ENCODE measurements at regions not wholly inside any gene's neighbourhood (a gene's known extent, or its start where the extent isn't known, plus 50 kb on each side); places are given as distances from the start of the nearest gene placed in this dataset.

DNA sequence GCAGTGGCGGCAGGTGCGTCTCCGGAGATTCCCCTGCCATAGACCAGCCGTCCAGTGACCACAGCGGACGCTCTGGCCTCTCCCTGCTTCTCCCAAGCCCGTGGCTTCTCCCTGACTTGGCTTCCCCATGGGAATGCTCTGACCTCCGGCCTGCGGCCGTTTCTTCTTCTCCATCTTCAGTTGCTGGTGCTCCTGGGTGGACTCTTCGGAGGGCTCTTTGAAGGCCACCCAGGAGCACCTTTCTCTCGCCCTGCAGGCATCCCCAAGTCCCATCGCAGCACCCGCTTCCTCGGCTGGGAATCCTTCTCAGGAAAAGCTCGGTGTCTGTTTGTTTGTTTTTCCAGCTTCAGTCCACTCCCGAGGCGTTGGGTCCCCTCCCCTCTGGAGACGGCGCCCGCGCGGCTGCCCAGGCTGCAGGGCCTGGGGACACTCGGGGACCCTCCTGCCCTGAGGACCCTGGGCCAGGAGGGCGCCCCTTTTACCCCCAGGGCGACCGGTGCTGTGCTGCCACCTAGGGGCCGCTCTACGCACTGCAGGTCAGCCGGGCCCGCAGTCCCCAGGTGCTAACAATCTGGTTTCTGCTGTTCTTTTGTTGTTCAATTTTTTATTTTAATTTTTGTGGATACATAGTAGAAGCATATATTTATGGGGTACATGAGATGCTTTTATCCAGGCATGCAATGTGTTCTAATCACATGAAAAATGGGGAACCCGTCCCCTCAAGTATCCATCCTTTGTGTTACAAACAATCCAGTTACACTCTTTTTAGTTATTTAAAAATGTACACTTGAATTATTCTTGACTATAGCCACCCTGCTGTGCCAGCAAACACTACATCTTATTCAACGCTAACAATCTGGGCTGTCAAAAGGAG is 197.9 kb upstream of the ADAMTS16 start:
- no peak for DNase-seq (ENCODE audit: low read depth in 2 of 2)

DNA sequence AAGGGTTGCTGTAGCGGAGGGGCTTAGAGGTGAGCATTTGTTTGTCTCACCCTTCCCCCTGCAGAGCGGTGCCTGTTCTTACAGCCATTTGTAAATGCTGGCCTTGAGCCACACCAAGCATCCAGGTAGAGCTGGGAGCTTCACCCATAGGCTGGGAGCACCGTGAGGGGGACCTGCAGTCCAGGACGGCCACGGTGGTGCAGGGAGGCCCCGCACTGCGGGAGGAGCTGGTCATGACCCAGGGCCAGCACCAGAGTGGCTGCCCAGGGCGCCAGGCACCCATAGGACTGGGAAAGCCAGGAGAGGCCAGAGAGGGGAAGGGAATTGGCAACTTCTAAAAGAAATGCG is 197.3 kb upstream of the ADAMTS16 start:
- DNase-seq (ENCODE audit: low read depth in 2 of 2) = no peak

DNA sequence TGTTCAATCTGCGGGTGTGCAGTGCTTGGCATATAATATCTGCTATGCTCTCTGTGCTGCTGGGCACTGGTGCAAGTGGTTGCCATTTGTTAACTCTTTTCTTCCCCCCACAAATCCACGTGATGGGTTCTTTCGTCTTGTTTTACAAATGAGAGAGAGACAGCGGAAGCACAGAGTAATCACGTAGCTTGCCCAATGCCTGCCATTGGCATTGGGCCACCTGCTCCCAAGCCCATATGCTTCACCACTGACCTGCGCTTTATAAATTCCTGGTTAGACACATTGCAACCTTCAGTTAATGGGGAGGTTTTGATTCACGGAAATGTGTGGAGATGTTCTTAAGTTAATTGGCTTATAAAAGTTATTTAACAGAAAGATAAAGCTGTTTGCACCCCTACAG is 194.8 kb upstream of the ADAMTS16 start:
- no peak for DNase-seq (ENCODE audit: low read depth in 2 of 2)

GRCh38 chr5:4947106-4947505 is 193.0 kb upstream of the ADAMTS16 start:
- DNase-seq (ENCODE audit: low read depth in 2 of 2) = no peak

DNA sequence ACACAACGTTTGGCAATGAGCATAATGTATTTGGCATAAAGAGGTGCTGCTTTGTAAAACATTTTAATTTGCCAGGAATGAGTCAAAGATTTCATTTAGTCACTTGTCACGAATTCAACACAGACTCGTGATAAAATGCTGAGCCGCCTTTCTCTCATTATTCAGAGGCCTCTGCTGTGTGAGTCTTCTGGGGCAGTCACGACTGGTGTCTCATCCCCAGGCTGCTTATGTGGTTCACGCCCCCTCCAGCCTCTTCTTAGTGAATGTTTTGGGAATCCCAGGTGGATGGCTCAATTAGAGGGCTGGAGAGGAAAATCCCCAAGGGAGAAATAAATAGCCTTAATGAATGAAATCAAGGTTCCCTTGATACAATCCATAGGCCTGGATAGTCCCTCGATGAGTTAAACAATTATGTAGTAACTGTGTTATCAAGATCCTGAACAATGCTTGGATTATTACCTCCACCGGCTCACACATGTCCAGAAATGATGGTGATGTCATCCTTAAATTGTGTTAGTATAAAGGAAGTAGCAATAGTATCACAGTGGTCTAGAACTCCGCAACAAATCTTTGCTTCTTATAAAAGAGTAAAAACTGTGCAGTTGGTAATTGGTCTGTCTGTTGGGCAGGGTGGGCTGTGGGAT is 192.1 kb upstream of the ADAMTS16 start:
- no peak for DNase-seq (ENCODE audit: low read depth in 2 of 2)

- no peak for DNase-seq (ENCODE audit: low read depth in 2 of 2)
Observed at GRCh38 chr5:4949108-4949507, 191.0 kb upstream of the ADAMTS16 start.

- DNase-seq (ENCODE audit: low read depth in 2 of 2) = no peak
Observed at GRCh38 chr5:4953576-4953975, 186.6 kb upstream of the ADAMTS16 start.

GRCh38 chr5:4954048-4954447 is 186.1 kb upstream of the ADAMTS16 start:
- no peak for DNase-seq (ENCODE audit: low read depth in 2 of 2)

GRCh38 chr5:4963265-4963664 is 176.9 kb upstream of the ADAMTS16 start:
- no peak for DNase-seq (ENCODE audit: low read depth in 2 of 2)

DNA sequence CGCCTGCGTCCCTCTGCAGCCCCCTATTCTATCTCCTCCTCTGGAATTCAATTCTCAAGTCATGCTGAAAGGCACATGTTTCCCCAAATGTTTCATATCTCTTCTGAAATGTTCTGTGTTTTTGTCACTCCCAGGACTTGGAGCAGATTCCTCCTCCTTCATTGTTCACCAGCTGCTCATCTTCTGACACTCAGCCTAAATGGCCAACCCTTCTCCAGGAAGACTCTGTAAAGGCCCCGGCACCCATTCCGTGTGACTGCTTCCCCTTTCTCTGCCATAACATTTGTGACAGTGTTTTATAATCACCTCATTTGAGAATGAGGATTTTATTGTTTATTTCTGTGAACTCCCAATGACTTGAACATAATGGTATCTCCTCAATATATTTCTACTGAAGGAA is 170.8 kb upstream of the ADAMTS16 start:
- no peak for DNase-seq (ENCODE audit: low read depth in 2 of 2)

GRCh38 chr5:4970171-4970570 is 170.0 kb upstream of the ADAMTS16 start:
- no peak for DNase-seq (ENCODE audit: low read depth in 2 of 2)

DNA sequence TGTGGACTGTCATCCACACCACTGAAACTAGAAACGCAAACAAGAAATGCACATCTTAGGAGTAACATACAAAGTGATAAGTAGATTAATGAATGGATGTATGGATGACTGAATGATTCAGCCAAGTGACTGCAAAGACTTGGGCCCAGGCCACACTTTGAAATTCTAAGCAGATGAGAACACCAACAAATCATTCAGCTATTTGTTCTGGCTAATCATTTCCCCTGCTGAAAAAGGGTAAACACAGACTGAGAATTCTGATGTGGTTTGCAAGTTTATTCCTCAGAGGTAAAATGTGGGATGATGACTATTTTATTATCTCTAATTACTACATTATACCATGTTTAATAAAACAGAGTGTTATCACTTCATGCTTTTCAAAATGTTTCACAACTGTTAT is 163.2 kb upstream of the ADAMTS16 start:
- no peak for DNase-seq (ENCODE audit: low read depth in 2 of 2)

DNA sequence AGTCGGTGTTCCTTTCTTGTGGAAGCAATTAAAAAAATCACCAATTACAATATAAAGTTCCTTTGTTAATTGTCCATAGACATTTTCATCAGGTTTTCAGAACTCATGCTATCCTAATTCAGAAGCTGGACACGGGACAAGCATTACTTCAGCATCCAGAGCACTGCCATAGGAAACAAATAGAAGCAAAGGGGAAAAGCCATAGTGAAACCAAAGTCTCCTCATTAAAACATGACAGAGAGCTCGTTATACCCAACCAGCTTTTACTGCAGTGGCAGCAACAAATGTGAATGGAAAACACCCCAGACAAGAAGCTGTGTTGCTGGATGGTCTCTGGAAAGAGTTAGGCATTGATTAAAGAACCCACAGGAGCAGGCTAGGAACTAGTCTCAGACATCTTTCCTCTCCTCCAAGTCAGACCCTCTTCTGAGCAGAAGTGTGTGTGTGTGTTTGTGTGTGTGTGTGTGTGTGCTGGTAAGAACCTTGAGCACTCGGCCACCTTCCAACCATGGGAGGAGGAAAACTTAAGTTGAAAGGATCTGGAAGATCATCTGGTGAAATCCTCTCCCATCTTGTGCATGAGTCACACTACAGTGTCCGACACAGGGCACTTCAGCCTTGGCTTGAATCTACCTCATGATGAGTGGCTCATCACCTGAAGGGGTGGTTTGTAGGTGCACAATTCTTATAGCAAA is 162.6 kb upstream of the ADAMTS16 start:
- no peak for DNase-seq (ENCODE audit: low read depth in 2 of 2)

GRCh38 chr5:4980201-4980600 is 159.9 kb upstream of the ADAMTS16 start:
- no peak for DNase-seq (ENCODE audit: low read depth in 2 of 2)

GRCh38 chr5:4981608-4982007 is 158.5 kb upstream of the ADAMTS16 start:
- no peak for DNase-seq (ENCODE audit: low read depth in 2 of 2)

DNA sequence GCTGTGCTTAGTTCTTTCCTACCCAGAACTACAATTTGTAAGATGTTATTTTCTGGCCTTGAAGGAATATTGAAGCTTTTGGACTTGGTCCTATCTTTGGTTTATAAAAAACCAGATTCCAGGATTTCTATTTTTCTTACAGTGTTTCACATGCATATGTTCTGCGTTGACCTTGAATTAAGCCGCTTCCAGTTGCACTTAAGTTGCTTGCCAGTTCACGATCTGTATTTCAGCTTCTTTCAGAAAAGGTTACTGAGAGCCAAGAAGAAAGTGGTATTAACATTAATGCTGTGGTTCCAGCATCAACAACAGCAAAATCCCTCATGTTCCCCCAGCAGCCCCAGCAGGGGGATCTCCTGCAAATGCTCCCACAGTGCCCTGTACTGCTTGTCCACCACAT is 156.4 kb upstream of the ADAMTS16 start:
- no peak for DNase-seq (ENCODE audit: low read depth in 2 of 2)

GRCh38 chr5:4984461-4984860 is 155.7 kb upstream of the ADAMTS16 start:
- no peak for DNase-seq (ENCODE audit: low read depth in 2 of 2)

- DNase-seq (ENCODE audit: low read depth in 2 of 2) = no peak
Observed at GRCh38 chr5:4987431-4987830, 152.7 kb upstream of the ADAMTS16 start.

DNA sequence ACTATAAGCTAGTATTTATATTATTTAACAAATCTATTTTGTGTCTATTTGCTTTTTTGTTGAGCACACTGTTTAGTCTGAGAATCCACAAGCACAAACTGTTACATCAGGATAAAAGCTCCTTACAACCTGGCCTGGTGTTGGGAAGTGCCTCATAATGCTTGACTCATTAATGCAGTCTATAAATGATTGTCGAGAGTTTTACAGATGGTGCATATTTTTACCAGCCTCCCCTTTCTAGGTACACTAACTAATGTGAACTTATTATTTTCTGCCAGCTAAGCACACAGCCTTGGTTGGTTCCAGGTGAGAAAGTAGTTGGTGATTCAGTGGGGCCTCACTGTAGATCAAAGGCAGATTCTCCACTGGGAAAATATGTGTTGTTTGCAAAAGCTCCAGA is 151.0 kb upstream of the ADAMTS16 start:
- no peak for DNase-seq (ENCODE audit: low read depth in 2 of 2)

DNA sequence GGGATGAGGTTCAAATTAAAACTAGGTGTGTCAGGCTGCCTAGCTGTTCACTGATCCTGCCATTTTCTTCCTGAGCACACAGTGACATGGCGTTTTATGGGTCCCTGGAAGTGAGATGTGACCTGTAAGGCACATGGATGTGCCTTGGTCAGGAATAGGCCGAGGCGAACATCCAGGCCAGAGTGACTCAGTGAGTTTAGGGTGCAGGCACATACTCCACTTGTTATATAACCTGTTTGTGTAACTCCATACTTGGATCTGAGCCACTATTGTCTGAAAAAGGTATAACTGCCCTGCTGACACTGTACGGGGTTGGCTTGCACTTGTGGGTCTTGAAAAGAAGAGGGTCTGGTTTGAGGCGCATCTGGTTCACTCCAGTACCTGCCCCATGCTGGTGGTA is 150.1 kb upstream of the ADAMTS16 start:
- no peak for DNase-seq (ENCODE audit: low read depth in 2 of 2)

DNA sequence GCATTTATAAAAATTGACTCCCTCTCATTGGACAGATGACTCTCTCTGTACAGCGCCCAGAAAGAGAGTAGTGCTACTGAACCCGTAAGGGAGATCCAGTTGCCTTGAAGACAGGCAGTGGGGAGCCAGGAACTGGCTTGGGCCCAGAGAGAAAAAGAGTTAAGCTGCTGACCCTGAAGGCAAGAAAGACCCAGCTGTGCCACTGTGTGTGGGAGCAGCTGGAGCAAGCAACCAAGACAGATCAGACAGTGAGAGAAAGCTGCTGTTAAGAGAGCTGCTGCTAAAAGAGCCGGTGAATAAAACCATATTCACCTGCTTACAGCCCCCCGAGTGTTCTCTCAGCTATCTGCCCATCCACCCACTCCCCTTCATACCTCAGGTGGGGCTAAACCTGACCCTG is 149.7 kb upstream of the ADAMTS16 start:
- DNase-seq (ENCODE audit: low read depth in 2 of 2) = no peak

GRCh38 chr5:4991925-4992324 is 148.2 kb upstream of the ADAMTS16 start:
- no peak for DNase-seq (ENCODE audit: low read depth in 2 of 2)

GRCh38 chr5:4995014-4995413 is 145.1 kb upstream of the ADAMTS16 start:
- DNase-seq (ENCODE audit: low read depth in 2 of 2) = no peak

Data from stimulated activated CD4-positive, alpha-beta T cell treated with anti-CD3 and anti-CD28 coated beads, Interleukin-15, amount 100 ng/mL, for 48 hours (primary cell).